ENCODE measurements at regions not wholly inside any gene's neighbourhood (a gene's known extent, or its start where the extent isn't known, plus 50 kb on each side); places are given as distances from the start of the nearest gene placed in this dataset.
A peak's percentile ranks its signal among the peaks of the same experiment; 100 is the strongest.

DNA sequence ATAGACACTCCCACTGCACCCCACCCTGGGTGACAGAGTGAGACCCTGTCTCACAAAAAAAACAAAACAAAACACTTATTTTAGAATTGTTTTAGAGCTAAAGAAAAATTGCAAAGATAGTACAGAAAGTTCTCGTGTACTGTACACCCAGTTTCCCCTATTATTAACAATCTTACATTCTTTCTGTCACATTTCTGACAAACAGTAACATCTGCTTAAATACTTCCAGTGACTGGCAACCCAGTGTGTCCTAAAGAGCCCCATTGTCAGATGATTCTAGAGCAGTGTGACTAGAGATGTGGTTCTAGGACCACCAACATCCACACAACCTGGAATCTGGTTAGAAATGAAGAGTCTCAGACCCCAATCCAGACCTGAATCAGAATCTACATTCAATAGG, 90.5 kb downstream of the LEPR start:
- ATAC-seq = no peak
- Histone ChIP-seq H3K27me3 (no peaks in the 10 kb centered on the region), H3K4me3 (no peak overlapping the region), H3K27ac (no peak overlapping the region), H3K4me1 (peaks cover 0 to 22% (median 7%) of the 10 kb centered on the region in 4 donors), H3K9me3 (no peaks in the 10 kb centered on the region), H3K36me3 (no peaks in the 10 kb centered on the region)
- TF ChIP-seq, protein P1, sequence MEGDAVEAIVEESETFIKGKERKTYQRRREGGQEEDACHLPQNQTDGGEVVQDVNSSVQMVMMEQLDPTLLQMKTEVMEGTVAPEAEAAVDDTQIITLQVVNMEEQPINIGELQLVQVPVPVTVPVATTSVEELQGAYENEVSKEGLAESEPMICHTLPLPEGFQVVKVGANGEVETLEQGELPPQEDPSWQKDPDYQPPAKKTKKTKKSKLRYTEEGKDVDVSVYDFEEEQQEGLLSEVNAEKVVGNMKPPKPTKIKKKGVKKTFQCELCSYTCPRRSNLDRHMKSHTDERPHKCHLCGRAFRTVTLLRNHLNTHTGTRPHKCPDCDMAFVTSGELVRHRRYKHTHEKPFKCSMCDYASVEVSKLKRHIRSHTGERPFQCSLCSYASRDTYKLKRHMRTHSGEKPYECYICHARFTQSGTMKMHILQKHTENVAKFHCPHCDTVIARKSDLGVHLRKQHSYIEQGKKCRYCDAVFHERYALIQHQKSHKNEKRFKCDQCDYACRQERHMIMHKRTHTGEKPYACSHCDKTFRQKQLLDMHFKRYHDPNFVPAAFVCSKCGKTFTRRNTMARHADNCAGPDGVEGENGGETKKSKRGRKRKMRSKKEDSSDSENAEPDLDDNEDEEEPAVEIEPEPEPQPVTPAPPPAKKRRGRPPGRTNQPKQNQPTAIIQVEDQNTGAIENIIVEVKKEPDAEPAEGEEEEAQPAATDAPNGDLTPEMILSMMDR (IDR thresholded peaks at IDR 0.05) = no peak
- no peak for TF ChIP-seq POLR2A (IDR thresholded peaks at IDR 0.05)
- WGBS (ENCODE audit: insufficient coverage, low coverage, low lambda C conversion rate, missing lambda C conversion rate) = 85% methylated on average over 1 of the region's 1 CpG
- intact Hi-C loops (cut with DNase I) = no loop called here
- DNase-seq = no peak

DNA sequence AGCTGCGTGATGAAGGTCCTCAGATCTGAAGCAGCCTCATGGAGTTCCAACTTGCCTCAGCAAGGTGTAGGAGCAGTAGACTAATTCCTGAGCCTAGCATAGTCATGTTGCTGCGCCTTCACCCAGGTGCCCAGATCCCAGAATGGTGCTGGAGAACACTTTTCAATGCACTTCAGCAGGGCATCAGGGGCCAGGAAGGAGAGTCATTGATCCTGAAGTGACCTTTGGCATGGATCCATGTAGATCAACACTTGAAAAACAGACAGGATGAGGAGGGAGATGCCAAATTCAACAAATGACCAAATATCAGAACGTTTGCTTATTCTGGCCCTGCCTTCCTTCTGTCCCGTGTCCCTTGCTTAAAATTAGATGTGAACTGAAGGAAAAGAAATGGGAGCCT, 91.9 kb downstream of the LEPR start:
- Histone ChIP-seq H3K36me3 (no peaks in the 10 kb centered on the region), H3K27ac (peak overlapping the region in 2 of 3 donors; percentile 76 to 79), H3K4me1 (peaks cover 0 to 22% (median 7%) of the 10 kb centered on the region in 4 donors), H3K27me3 (no peaks in the 10 kb centered on the region), H3K9me3 (no peaks in the 10 kb centered on the region), H3K4me3 (no peak overlapping the region)
- intact Hi-C loops (cut with DNase I) = no loop called here
- DNase-seq (peak in 2 of 3 donors; percentile 52 to 61), ATAC-seq (peak; percentile 79 to 87 (median 84))
- 26% methylated on average over 3 of the region's 4 CpGs for WGBS (ENCODE audit: insufficient coverage, low coverage, low lambda C conversion rate, missing lambda C conversion rate)
- TF ChIP-seq POLR2A (IDR thresholded peaks at IDR 0.05) = no peak
- TF ChIP-seq, protein P1 (IDR thresholded peaks at IDR 0.05) = no peak

DNA sequence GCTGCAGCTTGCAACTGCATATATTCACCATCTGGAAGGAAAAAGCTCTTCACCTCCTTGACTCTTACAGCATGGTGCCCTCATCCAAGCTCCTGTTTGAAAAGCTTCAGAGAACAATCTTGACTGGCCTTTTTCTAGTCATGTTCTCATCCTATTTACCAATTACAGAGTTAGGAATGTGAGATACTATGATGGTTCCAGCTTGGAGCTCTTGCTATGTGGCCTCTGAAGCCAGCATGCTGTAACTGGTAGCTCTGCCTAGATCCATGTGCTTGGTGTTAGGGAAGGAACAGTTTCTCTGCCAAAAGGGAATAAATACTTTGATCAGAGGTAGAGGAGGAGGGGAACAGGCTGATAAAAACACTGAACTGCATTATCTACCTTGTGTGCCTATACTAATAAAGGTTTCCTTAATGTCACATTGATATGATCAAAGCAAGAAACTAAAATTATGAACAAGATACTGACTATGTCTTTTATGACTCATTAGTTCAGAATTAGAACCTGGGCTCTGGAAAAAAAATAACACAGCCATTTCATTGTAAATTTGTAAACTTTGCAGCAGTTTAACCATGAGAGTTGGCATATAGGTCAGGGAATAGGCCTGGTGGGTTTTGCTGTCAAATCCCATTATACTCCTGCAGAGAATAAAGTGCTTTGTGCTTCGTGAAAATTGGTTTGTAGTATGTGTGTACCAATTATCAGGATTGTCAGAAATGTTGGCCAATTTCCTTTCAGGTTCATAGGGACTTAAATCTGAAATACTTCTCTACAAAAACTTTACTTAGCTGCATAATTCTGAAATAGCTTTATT, 92.7 kb downstream of the LEPR start:
- H3K9me3 ChIP-seq = no peaks in the 10 kb centered on the region
- DNase-seq (peak in 1 of 3 donors; percentile 58), ATAC-seq (peak; percentile 66 to 76 (median 74))
- peak overlapping the region; percentile 4 to 79 (median 76) for H3K27ac ChIP-seq
- no peaks in the 10 kb centered on the region for H3K36me3 ChIP-seq
- intact Hi-C loops (cut with DNase I) = no loop called here
- H3K4me1 ChIP-seq = peaks cover 0 to 22% (median 7%) of the 10 kb centered on the region in 4 donors
- TF ChIP-seq, protein P1 (IDR thresholded peaks at IDR 0.05) = no peak
- TF ChIP-seq POLR2A (IDR thresholded peaks at IDR 0.05) = no peak
- H3K4me3 ChIP-seq = no peak overlapping the region
- no peaks in the 10 kb centered on the region for H3K27me3 ChIP-seq
- 40% methylated on average over 1 of the region's 1 CpG for WGBS (ENCODE audit: insufficient coverage, low coverage, low lambda C conversion rate, missing lambda C conversion rate)

DNA sequence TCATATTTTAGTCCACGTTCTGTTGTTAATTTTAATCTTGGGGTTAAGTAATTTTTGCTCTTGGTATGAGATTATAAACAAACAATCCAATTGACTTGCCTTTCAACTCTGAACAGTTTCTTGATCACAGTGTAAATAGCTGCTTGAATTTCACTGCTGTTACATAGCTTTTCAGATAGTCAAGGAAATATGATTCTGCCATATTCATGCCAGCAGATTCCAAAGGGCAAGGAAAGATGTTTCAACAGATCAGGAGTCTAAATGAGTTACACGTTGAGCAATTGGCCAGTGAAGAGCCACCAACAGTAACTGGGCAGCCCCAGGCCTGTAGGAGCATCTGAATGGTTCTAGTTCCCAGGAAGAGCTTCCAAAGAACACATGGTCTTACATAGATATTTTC, 93.6 kb downstream of the LEPR start:
- TF ChIP-seq POLR2A (IDR thresholded peaks at IDR 0.05) = no peak
- TF ChIP-seq, protein P1 (IDR thresholded peaks at IDR 0.05) = no peak
- DNase-seq = peak; percentile 32 to 69 (median 54)
- WGBS (ENCODE audit: insufficient coverage, low coverage, low lambda C conversion rate, missing lambda C conversion rate) = 6% methylated on average over 2 of the region's 2 CpGs
- Histone ChIP-seq H3K4me3 (no peak overlapping the region), H3K4me1 (peaks cover 0 to 22% (median 7%) of the 10 kb centered on the region in 4 donors), H3K9me3 (no peaks in the 10 kb centered on the region), H3K27ac (peak overlapping the region in 2 of 3 donors; percentile 76 to 79), H3K27me3 (no peaks in the 10 kb centered on the region), H3K36me3 (no peaks in the 10 kb centered on the region)
- intact Hi-C loops (cut with DNase I) = no loop called here
- ATAC-seq = peak; percentile 67 to 80 (median 72)

Measured in right lobe of liver (tissue), 6 donors.